Right lung (tissue), 2 donors: ENCODE measurements at regions not wholly inside any gene's neighbourhood (a gene's known extent, or its start where the extent isn't known, plus 50 kb on each side); places are given as distances from the start of the nearest gene placed in this dataset.
"Not testable (repeated sequence)": the region's sequence is repeated elsewhere in the genome, so short reads cannot be mapped to it uniquely, and the experiment has no call there.

ENCODE experiments used
- DNase-seq, 2 donors: peaks; one replicate each; pipeline ENCODE4 v3.0.0-alpha.2; 2013

GRCh38 chr10:8128511-8128910 lies 74.0 kb downstream of the GATA3 start:
- no peak for DNase-seq

- DNase-seq, result no peak
These were observed 75.0 kb downstream of the GATA3 start for GRCh38 chr10:8129438-8129837.

- DNase-seq, result no peak
These were observed 76.8 kb downstream of the GATA3 start for GRCh38 chr10:8130973-8131911.

GRCh38 chr10:8133146-8133545 lies 78.7 kb downstream of the GATA3 start:
- DNase-seq, result no peak

- no peak for DNase-seq
These were observed 82.2 kb downstream of the GATA3 start for GRCh38 chr10:8136736-8137135.

GRCh38 chr10:8137272-8137681 lies 82.8 kb downstream of the GATA3 start:
- no peak for DNase-seq

GRCh38 chr10:8137726-8138125 lies 83.2 kb downstream of the GATA3 start:
- DNase-seq, result no peak

GRCh38 chr10:8138471-8138870 lies 84.0 kb downstream of the GATA3 start:
- DNase-seq, result no peak

- DNase-seq, result no peak
These were observed 90.0 kb downstream of the GATA3 start for GRCh38 chr10:8144496-8144895.

- no peak for DNase-seq
These were observed 92.2 kb downstream of the GATA3 start for GRCh38 chr10:8146650-8147049.

GRCh38 chr10:8149991-8150390 lies 95.5 kb downstream of the GATA3 start:
- DNase-seq, result no peak

- DNase-seq, result no peak
These were observed 96.0 kb downstream of the GATA3 start for GRCh38 chr10:8150401-8150905.

GRCh38 chr10:8151086-8151485 lies 96.6 kb downstream of the GATA3 start:
- no peak for DNase-seq

- DNase-seq, result no peak
These were observed 102.4 kb downstream of the GATA3 start for GRCh38 chr10:8156918-8157317.

GRCh38 chr10:8158193-8159071 lies 103.9 kb downstream of the GATA3 start:
- DNase-seq, result no peak

GRCh38 chr10:8159341-8160165 lies 105.1 kb downstream of the GATA3 start:
- DNase-seq, result no peak

GRCh38 chr10:8163824-8164223 lies 109.3 kb downstream of the GATA3 start:
- DNase-seq, result no peak

- DNase-seq, result not testable (repeated sequence)
These were observed 110.2 kb downstream of the GATA3 start for GRCh38 chr10:8164640-8165039.

- no peak for DNase-seq
These were observed 114.3 kb downstream of the GATA3 start for GRCh38 chr10:8168836-8169235.

- DNase-seq, result no peak
These were observed 116.5 kb downstream of the GATA3 start for GRCh38 chr10:8171008-8171407.

- DNase-seq, result no peak
These were observed 118.1 kb downstream of the GATA3 start for GRCh38 chr10:8172604-8173003.
